GM13977 (cell line): ENCODE measurements at regions not wholly inside any gene's neighbourhood (a gene's known extent, or its start where the extent isn't known, plus 50 kb on each side); places are given as distances from the start of the nearest gene placed in this dataset.
"Not testable (repeated sequence)": the region's sequence is repeated elsewhere in the genome, so short reads cannot be mapped to it uniquely, and the experiment has no call there.

ENCODE experiments used
- DNase-seq: peaks from one replicate; pipeline ENCODE4 v3.0.0; 2012; ENCODE audit warnings: low spot score
- in situ Hi-C: fragments of 300-500 bp; cut with MboI; formaldehyde crosslinking; loops from one replicate; pipeline ENCODE4 v1.12.0; 2022; ENCODE audit warnings: low sequenced_read_pairs, low pct_unique_long_range_greater_than_20kb, mixed read lengths, inconsistent platforms; ENCODE audit not compliant: unreplicated experiment
- TF ChIP-seq, protein P1 (sequence below): IDR thresholded peaks from 2 replicates; pipeline ENCODE4 v1.5.1; 2012; ENCODE audit warnings: mild to moderate bottlenecking, control low read depth; ENCODE audit not compliant: insufficient read depth; ENCODE audit errors: extremely low read depth, missing control alignments

- TF ChIP-seq, protein P1, sequence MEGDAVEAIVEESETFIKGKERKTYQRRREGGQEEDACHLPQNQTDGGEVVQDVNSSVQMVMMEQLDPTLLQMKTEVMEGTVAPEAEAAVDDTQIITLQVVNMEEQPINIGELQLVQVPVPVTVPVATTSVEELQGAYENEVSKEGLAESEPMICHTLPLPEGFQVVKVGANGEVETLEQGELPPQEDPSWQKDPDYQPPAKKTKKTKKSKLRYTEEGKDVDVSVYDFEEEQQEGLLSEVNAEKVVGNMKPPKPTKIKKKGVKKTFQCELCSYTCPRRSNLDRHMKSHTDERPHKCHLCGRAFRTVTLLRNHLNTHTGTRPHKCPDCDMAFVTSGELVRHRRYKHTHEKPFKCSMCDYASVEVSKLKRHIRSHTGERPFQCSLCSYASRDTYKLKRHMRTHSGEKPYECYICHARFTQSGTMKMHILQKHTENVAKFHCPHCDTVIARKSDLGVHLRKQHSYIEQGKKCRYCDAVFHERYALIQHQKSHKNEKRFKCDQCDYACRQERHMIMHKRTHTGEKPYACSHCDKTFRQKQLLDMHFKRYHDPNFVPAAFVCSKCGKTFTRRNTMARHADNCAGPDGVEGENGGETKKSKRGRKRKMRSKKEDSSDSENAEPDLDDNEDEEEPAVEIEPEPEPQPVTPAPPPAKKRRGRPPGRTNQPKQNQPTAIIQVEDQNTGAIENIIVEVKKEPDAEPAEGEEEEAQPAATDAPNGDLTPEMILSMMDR, result no peak
- in situ Hi-C loops, result no loop called here
- no peak for DNase-seq
These were observed 116.9 kb downstream of the USP22 start for GRCh38 chr17:20925954-20926353.

DNA sequence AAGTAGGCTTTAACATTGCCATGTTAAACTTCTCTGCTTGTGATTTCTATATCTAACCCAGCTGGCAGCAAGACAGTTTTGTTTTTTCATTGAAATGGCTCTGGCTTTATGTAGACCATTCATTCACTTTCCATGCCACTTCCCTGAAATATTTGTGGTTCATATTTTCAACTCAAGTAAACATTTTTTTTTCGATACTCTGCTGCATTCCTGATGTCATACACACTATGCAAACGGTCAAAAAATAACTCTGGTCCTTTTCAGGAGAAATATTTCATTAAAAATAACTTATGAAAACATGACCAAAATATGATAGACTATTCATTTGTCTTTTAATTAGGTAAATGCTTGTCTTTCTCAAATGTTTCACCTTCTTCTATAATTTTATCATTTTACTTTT lies 116.3 kb downstream of the USP22 start:
- in situ Hi-C loops, result no loop called here
- TF ChIP-seq, protein P1, result no peak
- no peak for DNase-seq

DNA sequence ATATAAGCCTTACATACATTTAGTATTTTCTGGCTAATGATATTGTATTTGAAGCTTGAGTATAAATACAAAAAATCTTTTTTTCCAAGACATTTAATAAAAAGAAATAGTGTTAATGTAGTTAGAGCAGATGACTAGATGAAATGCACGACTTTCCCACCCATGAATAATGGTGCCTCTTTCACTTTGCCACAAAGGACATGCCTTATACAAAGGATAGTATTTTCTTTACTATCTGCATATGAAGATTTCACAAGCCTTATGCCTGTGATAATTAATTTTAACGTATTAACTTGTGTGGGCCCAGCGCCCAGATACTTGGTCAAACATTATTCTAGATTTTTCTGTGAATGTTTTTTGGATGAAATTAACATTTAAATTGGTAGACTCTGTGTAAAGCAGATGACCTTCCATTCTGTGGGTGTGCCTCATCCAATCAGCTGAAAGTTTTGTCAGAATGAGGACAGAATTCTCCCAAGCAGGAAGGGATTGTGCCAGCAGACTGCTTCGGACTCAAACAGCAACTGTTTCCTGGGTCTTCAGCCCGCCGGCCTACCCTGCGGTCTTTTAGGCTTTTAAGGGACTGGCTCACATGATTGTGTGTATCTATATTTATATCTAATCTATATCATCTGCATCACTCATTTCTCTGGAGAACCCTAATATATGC lies 115.4 kb downstream of the USP22 start:
- in situ Hi-C loops, result no loop called here
- TF ChIP-seq, protein P1, result no peak
- no peak for DNase-seq

- TF ChIP-seq, protein P1, result no peak
- in situ Hi-C loops, result no loop called here
- DNase-seq, result no peak
These were observed 113.5 kb downstream of the USP22 start for GRCh38 chr17:20929334-20929733.

GRCh38 chr17:20930081-20930760 lies 112.6 kb downstream of the USP22 start:
- TF ChIP-seq, protein P1, result no peak
- in situ Hi-C loops, result no loop called here
- no peak for DNase-seq

DNA sequence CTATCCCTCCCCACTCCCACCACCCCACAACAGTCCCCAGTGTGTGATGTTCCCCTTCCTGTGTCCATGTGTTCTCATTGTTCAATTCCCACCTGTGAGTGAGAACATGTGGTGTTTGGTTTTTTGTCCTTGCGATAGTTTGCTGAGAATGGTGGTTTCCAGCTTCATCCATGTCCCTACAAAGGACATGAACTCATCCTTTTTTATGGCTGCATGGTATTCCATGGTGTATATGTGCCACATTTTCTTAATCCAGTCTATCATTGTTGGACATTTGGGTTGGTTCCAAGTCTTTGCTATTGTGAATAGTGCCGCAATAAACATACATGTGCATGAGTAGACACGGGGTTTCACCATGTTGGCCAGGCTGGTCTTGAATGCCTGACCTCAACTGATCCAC lies 109.8 kb downstream of the USP22 start:
- in situ Hi-C loops, DNase-seq: not testable (repeated sequence)

- in situ Hi-C loops, result no loop called here
- no peak for DNase-seq
- TF ChIP-seq, protein P1, result no peak
These were observed 108.5 kb downstream of the USP22 start for GRCh38 chr17:20934288-20934687.
